ENCODE measurements at regions not wholly inside any gene's neighbourhood (a gene's known extent, or its start where the extent isn't known, plus 50 kb on each side); places are given as distances from the start of the nearest gene placed in this dataset.

- TF ChIP-seq CTCF (IDR thresholded peaks at IDR 0.05), result no peak
- ATAC-seq (ENCODE audit: low FRiP score), result no peak
- DNase-seq (ENCODE audit: low spot score), result no peak
Observed at GRCh38 chr10:123570898-123571515, 95.1 kb upstream of the GPR26 start.

GRCh38 chr10:123571978-123572377, 94.2 kb upstream of the GPR26 start:
- ATAC-seq (ENCODE audit: low FRiP score), result no peak
- no peak for TF ChIP-seq CTCF (IDR thresholded peaks at IDR 0.05)
- DNase-seq (ENCODE audit: low spot score), result no peak

- TF ChIP-seq CTCF (IDR thresholded peaks at IDR 0.05), result no peak
- DNase-seq (ENCODE audit: low spot score) (no peak), ATAC-seq (ENCODE audit: low FRiP score) (peak; percentile 23)
Observed at GRCh38 chr10:123573236-123574108, 92.7 kb upstream of the GPR26 start.

- no peak for TF ChIP-seq CTCF (IDR thresholded peaks at IDR 0.05)
- no peak for DNase-seq (ENCODE audit: low spot score)
- no peak for ATAC-seq (ENCODE audit: low FRiP score)
Observed at GRCh38 chr10:123574109-123574698, 92.0 kb upstream of the GPR26 start.

GRCh38 chr10:123575105-123575504, 91.0 kb upstream of the GPR26 start:
- ATAC-seq (ENCODE audit: low FRiP score) (no peak), DNase-seq (ENCODE audit: low spot score) (no peak)
- TF ChIP-seq CTCF (IDR thresholded peaks at IDR 0.05), result no peak

- no peak for TF ChIP-seq CTCF (IDR thresholded peaks at IDR 0.05)
- ATAC-seq (ENCODE audit: low FRiP score) (no peak), DNase-seq (ENCODE audit: low spot score) (no peak)
Observed at GRCh38 chr10:123576706-123577105, 89.4 kb upstream of the GPR26 start.

Measured in omental fat pad (tissue), 3 donors.